Effector memory CD4-positive, alpha-beta T cell (primary cell): ENCODE measurements at regions not wholly inside any gene's neighbourhood (a gene's known extent, or its start where the extent isn't known, plus 50 kb on each side); places are given as distances from the start of the nearest gene placed in this dataset.

Source experiments
- DNase-seq, 3 donors: peaks; one replicate each; pipeline ENCODE4 v3.0.0-alpha.2; 2020
- H3K27ac ChIP-seq: 2 replicates; pipeline ENCODE4 v1.7.0; 2013; ENCODE audit warnings: mild to moderate bottlenecking, low read length, moderate library complexity; ENCODE audit not compliant: insufficient read depth, poor library complexity, severe bottlenecking
- H3K27me3 ChIP-seq: replicated peaks from 2 replicates; pipeline ENCODE4 v1.7.0; 2013; ENCODE audit warnings: mild to moderate bottlenecking, low read length; ENCODE audit not compliant: insufficient read depth, control insufficient read depth, poor library complexity, severe bottlenecking
- H3K36me3 ChIP-seq: 2 replicates; pipeline ENCODE4 v1.7.0; 2013; ENCODE audit warnings: mild to moderate bottlenecking, low read length, moderate library complexity; ENCODE audit not compliant: control insufficient read depth, insufficient read depth
- H3K4me1 ChIP-seq: 2 replicates; pipeline ENCODE4 v1.7.0; 2013; ENCODE audit warnings: low read length, mild to moderate bottlenecking; ENCODE audit not compliant: control insufficient read depth, insufficient read depth, poor library complexity, severe bottlenecking
- H3K4me3 ChIP-seq: 2 replicates; pipeline ENCODE4 v1.7.0; 2013; ENCODE audit warnings: low read length, low read depth, mild to moderate bottlenecking; ENCODE audit not compliant: insufficient read depth, poor library complexity, severe bottlenecking
- H3K9me3 ChIP-seq: 2 replicates; pipeline ENCODE4 v1.7.0; 2013; ENCODE audit warnings: mild to moderate bottlenecking, low read length, moderate library complexity; ENCODE audit not compliant: control insufficient read depth

GRCh38 chr17:428414-428813 lies 75.8 kb upstream of the RPH3AL start:
- Histone ChIP-seq H3K4me1 (no peaks in the 10 kb centered on the region), H3K27ac (no peak overlapping the region), H3K9me3 (no peaks in the 10 kb centered on the region), H3K4me3 (no peak overlapping the region), H3K36me3 (no peaks in the 10 kb centered on the region), H3K27me3 (no peaks in the 10 kb centered on the region)
- DNase-seq, result no peak

DNA sequence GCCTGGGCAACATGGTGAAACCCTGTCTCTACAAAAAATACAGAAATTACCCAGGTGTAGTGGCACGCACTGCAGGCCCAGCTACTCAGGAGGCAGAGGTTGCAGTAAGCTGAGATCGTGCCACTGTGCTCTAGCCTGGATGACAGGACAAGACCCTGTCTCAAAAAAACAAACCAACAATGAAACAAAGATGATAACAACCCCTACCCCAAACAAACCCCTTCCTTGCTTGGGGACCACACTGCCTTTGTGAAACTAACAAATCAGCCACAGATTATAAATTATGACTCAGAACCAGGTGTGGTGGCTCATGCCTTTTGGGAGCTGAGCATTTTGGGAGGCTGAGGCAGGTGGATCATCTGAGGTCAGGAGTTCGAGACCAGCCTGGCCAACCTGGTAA lies 75.3 kb upstream of the RPH3AL start:
- DNase-seq, result no peak
- Histone ChIP-seq H3K4me3 (no peak overlapping the region), H3K9me3 (no peaks in the 10 kb centered on the region), H3K36me3 (no peaks in the 10 kb centered on the region), H3K4me1 (no peaks in the 10 kb centered on the region), H3K27me3 (no peaks in the 10 kb centered on the region), H3K27ac (no peak overlapping the region)

GRCh38 chr17:427327-427726 lies 74.7 kb upstream of the RPH3AL start:
- Histone ChIP-seq H3K4me3 (no peak overlapping the region), H3K9me3 (no peaks in the 10 kb centered on the region)
- no peak for DNase-seq

GRCh38 chr17:422196-422930 lies 69.8 kb upstream of the RPH3AL start:
- H3K27me3 ChIP-seq, result no peaks in the 10 kb centered on the region
- H3K9me3 ChIP-seq, result no peaks in the 10 kb centered on the region
- no peak for DNase-seq
- H3K4me3 ChIP-seq, result no peak overlapping the region
- no peaks in the 10 kb centered on the region for H3K36me3 ChIP-seq
- H3K27ac ChIP-seq, result no peak overlapping the region
- peaks cover 31% of the 10 kb centered on the region for H3K4me1 ChIP-seq

More at GRCh38 chr17:427327-427726, 74.7 kb upstream of the RPH3AL start:
- Histone ChIP-seq H3K27me3 (no peaks in the 10 kb centered on the region), H3K36me3 (no peaks in the 10 kb centered on the region), H3K27ac (no peak overlapping the region), H3K4me1 (no peaks in the 10 kb centered on the region)

DNA sequence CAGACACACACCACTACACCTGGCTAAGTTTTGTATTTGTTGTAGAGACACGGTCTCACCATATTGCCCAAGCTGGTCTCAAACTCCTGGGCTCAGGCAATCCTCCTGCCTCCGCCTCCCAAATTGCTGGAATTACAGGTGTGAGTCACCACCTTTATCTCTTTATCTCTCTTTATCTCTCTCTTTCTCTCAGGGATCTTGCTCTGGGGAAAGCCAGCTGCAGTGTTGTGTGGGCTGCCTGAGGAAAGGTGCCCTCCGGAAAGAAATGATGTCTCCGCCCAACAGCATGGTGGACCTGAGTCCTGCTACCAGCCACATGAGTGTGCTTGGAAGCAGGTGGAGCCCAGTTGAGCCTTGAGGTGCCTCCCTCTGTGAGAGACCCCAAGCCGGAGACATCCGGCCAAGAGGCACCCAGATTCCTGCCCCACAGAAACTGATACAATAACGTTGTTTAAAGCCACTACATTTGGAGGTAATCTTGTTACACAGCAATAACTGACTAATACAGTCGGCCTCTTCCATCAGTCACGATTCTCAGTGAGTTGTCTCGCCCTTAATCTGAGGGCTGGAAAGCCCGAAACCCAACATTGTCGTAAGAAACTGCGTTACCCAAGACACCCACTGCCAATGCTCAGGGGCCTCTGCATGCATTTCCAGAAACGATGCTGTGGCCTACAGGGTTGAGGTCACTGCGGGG lies 68.0 kb upstream of the RPH3AL start:
- Histone ChIP-seq H3K4me1 (peaks cover 44% of the 10 kb centered on the region), H3K36me3 (no peaks in the 10 kb centered on the region), H3K9me3 (no peaks in the 10 kb centered on the region), H3K4me3 (no peak overlapping the region), H3K27me3 (no peaks in the 10 kb centered on the region), H3K27ac (no peak overlapping the region)
- no peak for DNase-seq

DNA sequence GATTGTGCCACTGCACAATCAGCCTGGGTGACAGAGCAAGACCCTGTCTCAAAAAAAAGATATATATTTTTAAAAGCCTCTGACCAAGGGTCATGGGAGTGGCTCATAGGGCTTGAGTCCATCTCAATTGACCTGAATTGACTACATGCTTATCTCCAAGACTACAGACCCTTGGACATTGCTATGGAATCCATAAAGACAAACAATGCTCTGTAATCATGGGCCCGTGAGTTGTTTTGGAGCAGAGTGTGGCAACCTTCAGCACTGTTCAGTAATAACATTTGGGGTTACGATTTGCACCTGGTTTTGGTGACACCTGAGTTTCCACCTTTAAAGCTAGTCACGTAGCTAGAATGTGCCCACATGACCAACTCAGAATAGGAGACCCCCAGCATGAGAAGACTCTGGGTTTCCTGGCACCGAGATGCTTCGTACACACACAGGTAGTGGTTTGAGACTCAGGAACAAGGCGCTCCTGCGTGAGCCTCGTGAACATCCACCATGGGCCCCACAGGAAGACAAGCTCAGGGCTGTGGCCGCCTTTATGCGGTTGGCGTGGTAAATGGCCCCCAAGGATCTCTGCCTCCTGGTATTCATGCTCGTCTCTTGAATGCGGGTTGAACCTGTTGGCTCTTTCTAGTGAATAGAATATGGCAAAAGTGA lies 66.6 kb upstream of the RPH3AL start:
- no peaks in the 10 kb centered on the region for H3K27me3 ChIP-seq
- no peaks in the 10 kb centered on the region for H3K36me3 ChIP-seq
- H3K9me3 ChIP-seq, result no peaks in the 10 kb centered on the region
- peak overlapping the region; percentile 50 for H3K27ac ChIP-seq
- H3K4me1 ChIP-seq, result peaks cover 58% of the 10 kb centered on the region
- H3K4me3 ChIP-seq, result no peak overlapping the region
- DNase-seq, result peak; percentile 29 to 39 (median 32)

GRCh38 chr17:418421-418751 lies 65.8 kb upstream of the RPH3AL start:
- H3K27ac ChIP-seq, result peak overlapping the region; percentile 50
- H3K27me3 ChIP-seq, result no peaks in the 10 kb centered on the region
- no peaks in the 10 kb centered on the region for H3K36me3 ChIP-seq
- H3K4me3 ChIP-seq, result no peak overlapping the region
- DNase-seq, result peak in 2 of 3 donors; percentile 10 to 49
- H3K9me3 ChIP-seq, result no peaks in the 10 kb centered on the region
- H3K4me1 ChIP-seq, result peaks cover 63% of the 10 kb centered on the region

DNA sequence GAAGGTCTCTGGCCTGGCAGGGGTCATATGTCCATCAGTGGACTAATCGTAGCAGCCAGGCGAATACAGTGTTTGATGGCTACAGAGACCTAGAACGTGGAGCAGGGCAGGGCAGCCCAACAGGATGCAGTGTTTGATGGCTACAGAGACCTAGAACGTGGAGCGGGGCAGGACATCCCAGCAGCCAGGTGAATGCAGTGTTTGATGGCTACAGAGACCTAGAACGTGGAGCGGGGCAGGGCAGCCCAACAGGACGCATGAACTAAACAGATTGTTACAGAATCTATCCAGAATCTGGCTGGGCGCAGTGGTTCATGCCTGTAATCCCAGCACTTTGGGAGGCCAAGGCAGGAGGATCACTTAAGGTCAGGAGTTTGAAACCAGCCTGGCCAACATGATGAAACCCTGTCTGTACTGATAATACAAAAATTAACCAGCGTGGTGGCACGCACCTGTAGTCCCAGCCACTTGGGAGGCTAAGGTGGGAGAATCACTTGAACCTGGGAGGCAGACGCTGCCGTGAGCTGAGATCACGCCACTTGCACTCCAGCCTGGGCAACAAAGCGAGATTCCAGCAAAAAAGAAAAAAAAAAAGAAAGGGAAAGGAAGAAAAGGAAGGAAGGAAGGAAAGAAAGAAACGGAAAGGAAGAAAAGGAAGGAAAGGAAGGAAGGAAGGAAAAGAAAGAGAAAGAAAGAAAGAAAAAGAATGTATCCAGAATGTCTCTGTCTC lies 65.2 kb upstream of the RPH3AL start:
- peak overlapping the region; percentile 80 for H3K27ac ChIP-seq
- H3K36me3 ChIP-seq, result no peaks in the 10 kb centered on the region
- H3K9me3 ChIP-seq, result no peaks in the 10 kb centered on the region
- DNase-seq, result no peak
- peaks cover 66% of the 10 kb centered on the region for H3K4me1 ChIP-seq
- no peaks in the 10 kb centered on the region for H3K27me3 ChIP-seq
- H3K4me3 ChIP-seq, result no peak overlapping the region

DNA sequence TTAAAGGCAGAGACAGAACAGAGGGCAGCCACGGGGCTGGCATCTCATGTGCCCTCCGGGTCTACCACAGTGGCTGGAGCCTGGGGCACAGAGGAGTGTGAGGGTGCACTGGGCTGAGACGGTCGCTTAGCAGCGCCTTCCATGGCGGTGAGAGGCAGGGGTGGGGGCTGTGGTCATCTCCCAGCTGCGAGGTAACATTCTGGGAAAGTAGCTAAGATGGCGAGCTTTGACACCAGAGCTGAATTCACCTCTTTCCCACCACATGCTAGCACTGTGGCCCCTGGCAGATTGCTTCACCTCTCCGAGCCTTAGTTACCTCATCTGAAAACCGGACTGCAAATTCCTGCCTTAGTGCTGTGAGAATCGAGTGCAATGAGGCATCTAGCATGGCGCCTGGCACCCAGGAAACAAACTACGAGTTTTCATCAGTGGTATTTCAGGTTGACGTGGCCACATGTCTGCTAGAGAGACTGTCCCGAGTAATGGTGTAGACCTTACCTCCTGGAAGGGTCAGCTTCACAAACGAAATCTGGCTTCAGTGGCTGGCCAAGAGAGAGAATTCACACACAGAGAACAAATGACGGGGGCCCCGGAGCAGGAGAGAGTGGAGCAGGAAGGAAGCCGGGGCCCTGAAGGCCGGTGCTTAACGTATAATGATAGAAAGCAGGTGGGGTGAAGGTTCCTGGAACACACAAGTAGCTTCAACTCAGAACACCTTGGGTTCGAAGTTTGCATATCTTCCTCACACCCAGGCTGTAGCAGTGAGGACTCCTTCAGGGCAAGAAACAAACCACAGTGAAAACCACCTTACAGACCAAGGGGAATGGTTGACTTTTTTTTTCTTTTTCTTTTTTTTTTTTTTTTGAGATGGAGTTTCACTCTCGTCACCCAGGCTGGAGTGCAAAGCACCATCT lies 63.9 kb upstream of the RPH3AL start:
- H3K36me3 ChIP-seq, result no peaks in the 10 kb centered on the region
- peak overlapping the region; percentile 51 for H3K4me3 ChIP-seq
- no peak for DNase-seq
- peak overlapping the region; percentile 80 for H3K27ac ChIP-seq
- no peaks in the 10 kb centered on the region for H3K27me3 ChIP-seq
- H3K4me1 ChIP-seq, result peaks cover 78% of the 10 kb centered on the region
- H3K9me3 ChIP-seq, result no peaks in the 10 kb centered on the region
